PC-3 (cell line): ENCODE measurements at regions not wholly inside any gene's neighbourhood (a gene's known extent, or its start where the extent isn't known, plus 50 kb on each side); places are given as distances from the start of the nearest gene placed in this dataset.

Experiments
- CTCF ChIP-seq: fragments of 300-600 bp; sonication (generic); conservative IDR thresholded peaks from 2 replicates; pipeline ENCODE4 v1.5.1; 2017; ENCODE audit warnings: antibody characterized with exemption, low read depth, mild to moderate bottlenecking, low read length
- EZH2phosphoT487 ChIP-seq: fragments of 300-600 bp; sonication (generic); IDR thresholded peaks from 2 replicates; pipeline ENCODE4 v1.6.1; 2018; ENCODE audit warnings: mild to moderate bottlenecking, antibody characterized with exemption, low read length, borderline replicate concordance

GRCh38 chr5:96327722-96328121 lies 105.3 kb downstream of the PCSK1 start:
- TF ChIP-seq CTCF (no peak), EZH2phosphoT487 (no peak)
